H9 (cell line): ENCODE measurements at regions not wholly inside any gene's neighbourhood (a gene's known extent, or its start where the extent isn't known, plus 50 kb on each side); places are given as distances from the start of the nearest gene placed in this dataset.

Experiments used
- DNase-seq: peaks from one replicate; pipeline ENCODE4 v3.0.0-alpha.2; 2017
- H2AFZ ChIP-seq: one replicate; pipeline ENCODE4 v1.6.1; 2013; ENCODE audit warnings: mild to moderate bottlenecking, low read length, control low read depth, moderate library complexity
- H2AK5ac ChIP-seq: 2 replicates; pipeline ENCODE4 v1.6.1; 2013; ENCODE audit warnings: low read length, control low read depth, mixed read lengths; ENCODE audit not compliant: insufficient read length
- H2BK120ac ChIP-seq: one replicate; pipeline ENCODE4 v1.6.1; 2013; ENCODE audit warnings: low read depth, mild to moderate bottlenecking, low read length, control low read depth, inconsistent platforms; ENCODE audit not compliant: poor library complexity, severe bottlenecking
- H2BK12ac ChIP-seq: 2 replicates; pipeline ENCODE4 v1.6.1; 2013; ENCODE audit warnings: low read length, control low read depth, mixed read lengths, low read depth; ENCODE audit not compliant: insufficient read length
- H2BK15ac ChIP-seq: 2 replicates; pipeline ENCODE4 v1.6.1; 2013; ENCODE audit warnings: low read depth, low read length, control low read depth
- H2BK20ac ChIP-seq: one replicate; pipeline ENCODE4 v1.6.1; 2013; ENCODE audit warnings: low read depth, mild to moderate bottlenecking, low read length, control low read depth, inconsistent platforms; ENCODE audit not compliant: poor library complexity, severe bottlenecking
- H2BK5ac ChIP-seq: 2 replicates; pipeline ENCODE4 v1.6.1; 2013; ENCODE audit warnings: low read length, control low read depth, mixed read lengths; ENCODE audit not compliant: insufficient read length
- H3K14ac ChIP-seq: 2 replicates; pipeline ENCODE4 v1.6.1; 2013; ENCODE audit warnings: low read length, control low read depth; ENCODE audit not compliant: insufficient read depth
- H3K18ac ChIP-seq: 2 replicates; pipeline ENCODE4 v1.6.1; 2013; ENCODE audit warnings: low read depth, mild to moderate bottlenecking, mixed read lengths, low read length, control low read depth; ENCODE audit not compliant: insufficient read length
- H3K23ac ChIP-seq: 2 replicates; pipeline ENCODE4 v1.6.1; 2013; ENCODE audit warnings: low read length, control low read depth, mixed read lengths, low read depth; ENCODE audit not compliant: insufficient read length
- H3K23me2 ChIP-seq: 2 replicates; pipeline ENCODE4 v1.6.1; 2013; ENCODE audit warnings: low read depth, mild to moderate bottlenecking, mixed read lengths, low read length, control low read depth; ENCODE audit not compliant: insufficient read length, poor library complexity, severe bottlenecking
- H3K27ac ChIP-seq: 2 replicates; pipeline ENCODE4 v1.5.1; 2013; ENCODE audit warnings: low read length, control low read depth, mixed read lengths, low read depth; ENCODE audit not compliant: insufficient read length
- H3K27me3 ChIP-seq: 2 replicates; pipeline ENCODE4 v1.6.1; 2013; ENCODE audit warnings: low read length, control low read depth, inconsistent platforms; ENCODE audit not compliant: insufficient read depth
- H3K4ac ChIP-seq: 2 replicates; pipeline ENCODE4 v1.6.1; 2013; ENCODE audit warnings: low read depth, mild to moderate bottlenecking, control low read depth, inconsistent platforms, low read length, moderate library complexity
- H3K4me1 ChIP-seq: 2 replicates; pipeline ENCODE4 v1.6.1; 2013; ENCODE audit warnings: low read length, control low read depth, inconsistent platforms; ENCODE audit not compliant: insufficient read depth
- H3K4me2 ChIP-seq: 2 replicates; pipeline ENCODE4 v1.6.1; 2013; ENCODE audit warnings: low read length, control low read depth, mixed read lengths; ENCODE audit not compliant: insufficient read length, insufficient read depth
- H3K56ac ChIP-seq: 2 replicates; pipeline ENCODE4 v1.6.1; 2013; ENCODE audit warnings: low read depth, mild to moderate bottlenecking, mixed read lengths, low read length, control low read depth; ENCODE audit not compliant: insufficient read length
- H3K79me1 ChIP-seq: 2 replicates; pipeline ENCODE4 v1.6.1; 2013; ENCODE audit warnings: low read depth, mild to moderate bottlenecking, moderate library complexity, low read length, control low read depth, inconsistent platforms; ENCODE audit not compliant: insufficient read depth, poor library complexity, severe bottlenecking
- H3K79me2 ChIP-seq: 2 replicates; pipeline ENCODE4 v1.6.1; 2013; ENCODE audit warnings: low read length, control low read depth, inconsistent platforms; ENCODE audit not compliant: insufficient read depth
- H3K9ac ChIP-seq: 2 replicates; pipeline ENCODE4 v1.6.1; 2013; ENCODE audit warnings: low read length, control low read depth, mixed read lengths; ENCODE audit not compliant: insufficient read length; ENCODE audit errors: extremely low read depth
- H3K9me3 ChIP-seq: one replicate; pipeline ENCODE4 v1.6.1; 2013; ENCODE audit warnings: low read depth, low read length, inconsistent platforms; ENCODE audit not compliant: control insufficient read depth
- H3T11ph ChIP-seq: one replicate; pipeline ENCODE4 v1.6.1; 2013; ENCODE audit warnings: mild to moderate bottlenecking, low read length, control low read depth, inconsistent platforms
- H4K20me1 ChIP-seq: one replicate; pipeline ENCODE4 v1.6.1; 2013; ENCODE audit not compliant: control insufficient read depth, insufficient read length, insufficient read depth
- H4K5ac ChIP-seq: 2 replicates; pipeline ENCODE4 v1.6.1; 2013; ENCODE audit warnings: low read depth, mild to moderate bottlenecking, mixed read lengths, low read length, control low read depth; ENCODE audit not compliant: insufficient read length
- H4K8ac ChIP-seq: replicated peaks from 2 replicates; pipeline ENCODE4 v1.6.1; 2013; ENCODE audit warnings: low read length, control low read depth, mixed read lengths, low read depth; ENCODE audit not compliant: insufficient read length
- H4K91ac ChIP-seq: 2 replicates; pipeline ENCODE4 v1.6.1; 2013; ENCODE audit warnings: low read depth, mild to moderate bottlenecking, moderate library complexity, mixed read lengths, low read length, control low read depth; ENCODE audit not compliant: insufficient read length
- H3K27ac Mint-ChIP-seq, 3 experiments: 2 replicates in 2 of 3; 3 replicates in 1 of 3; pipeline ENCODE4 v1.8.0; 2020 to 2021; ENCODE audit warnings: mixed read lengths in 3 of 3, mild to moderate bottlenecking in 1 of 3, moderate library complexity in 1 of 3
- H3K27me3 Mint-ChIP-seq: 2 replicates; pipeline ENCODE4 v1.8.0; 2021; ENCODE audit warnings: low read depth, mild to moderate bottlenecking, moderate library complexity, mixed read lengths
- H3K36me3 Mint-ChIP-seq, 3 experiments: 2 replicates in 2 of 3; 3 replicates in 1 of 3; pipeline ENCODE4 v1.8.0; 2020 to 2021; ENCODE audit warnings: low read depth in 3 of 3, mixed read lengths in 3 of 3; ENCODE audit not compliant: insufficient read depth in 1 of 3
- H3K4me1 Mint-ChIP-seq, 2 experiments: 2 replicates each; pipeline ENCODE4 v1.8.0; 2020; ENCODE audit warnings: mixed read lengths in 2 of 2
- H3K4me3 Mint-ChIP-seq, 2 experiments: 2 replicates in 1 of 2; 3 replicates in 1 of 2; pipeline ENCODE4 v1.8.0; 2020 to 2021; ENCODE audit warnings: mild to moderate bottlenecking in 2 of 2, mixed read lengths in 2 of 2, moderate library complexity in 1 of 2
- H3K9me3 Mint-ChIP-seq, 2 experiments: 2 replicates in 1 of 2; 3 replicates in 1 of 2; pipeline ENCODE4 v1.8.0; 2020; ENCODE audit warnings: mild to moderate bottlenecking in 2 of 2, mixed read lengths in 2 of 2, moderate library complexity in 1 of 2
- WGBS: extraction: QIAGEN DNeasy Blood & Tissue Kit; methylation state at CpG from one replicate; pipeline ENCODE4 v1.1.7; 2013; ENCODE audit warnings: missing lambda C conversion rate, low lambda C conversion rate, mixed read lengths; ENCODE audit not compliant: insufficient read length; ENCODE audit errors: extremely low coverage; 5-methylcytosine and 5-hydroxymethylcytosine counted together
- TF ChIP-seq, protein P1 (sequence below): fragments of 200-600 bp; sonication (generic); conservative IDR thresholded peaks from 3 replicates; pipeline ENCODE4 v1.8.0; 2021; ENCODE audit warnings: antibody characterized with exemption, mild to moderate bottlenecking

DNA sequence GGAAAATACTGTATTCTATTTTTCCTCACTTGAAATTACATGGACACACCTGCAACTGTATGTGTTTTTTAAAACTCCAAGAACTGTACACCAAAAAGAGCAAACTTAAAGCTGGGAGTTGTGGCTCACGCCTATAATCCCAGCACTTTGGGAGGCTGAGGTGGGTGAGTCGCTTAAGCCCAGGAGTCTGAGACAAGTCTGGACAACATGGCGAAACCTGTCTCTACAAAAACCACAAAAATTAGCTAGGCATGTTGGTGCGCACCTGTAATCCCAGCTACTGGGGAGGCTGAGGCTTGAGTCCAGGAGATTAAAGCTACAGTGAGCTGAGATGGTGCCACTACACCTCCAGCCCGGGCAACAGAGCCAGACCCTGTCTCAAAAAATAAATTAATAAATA lies 95.9 kb downstream of the SINHCAF start:
- Histone ChIP-seq H3K23ac (no peak overlapping the region), H4K20me1 (no peaks in the 10 kb centered on the region), H3K9me3 (no peaks in the 10 kb centered on the region), H3K79me1 (no peaks in the 10 kb centered on the region), H4K8ac (no peak overlapping the region), H3K27ac (no peak overlapping the region), H3K27me3 (no peaks in the 10 kb centered on the region), H2BK15ac (no peak overlapping the region), H3K79me2 (no peaks in the 10 kb centered on the region), H3T11ph (no peak overlapping the region), H3K23me2 (no peaks in the 10 kb centered on the region), H3K9ac (no peak overlapping the region), H2BK20ac (no peak overlapping the region), H4K91ac (no peak overlapping the region), H2AK5ac (no peak overlapping the region), H2BK12ac (no peak overlapping the region), H3K56ac (no peak overlapping the region), H4K5ac (no peak overlapping the region), H3K4me1 (no peaks in the 10 kb centered on the region), H2BK5ac (no peak overlapping the region), H2BK120ac (no peak overlapping the region), H2AFZ (no peak overlapping the region), H3K4me2 (no peak overlapping the region), H3K18ac (no peak overlapping the region), H3K14ac (no peak overlapping the region), H3K4ac (no peak overlapping the region)
- WGBS = no CpG with 5 or more reads among the region's 5 CpGs
- DNase-seq = no peak
- H3K9me3 Mint-ChIP-seq = peaks cover 8% of the 10 kb centered on the region in 2 experiments; a peak in 3 of 5 replicates
- H3K4me3 Mint-ChIP-seq = no peak overlapping the region
- H3K36me3 Mint-ChIP-seq = peaks cover 0 to 4% (median 4%) of the 10 kb centered on the region in 3 experiments; a peak in 1 of 7 replicates
- H3K27ac Mint-ChIP-seq = no peak overlapping the region
- peaks cover 20% of the 10 kb centered on the region for H3K27me3 Mint-ChIP-seq
- TF ChIP-seq, protein P1, sequence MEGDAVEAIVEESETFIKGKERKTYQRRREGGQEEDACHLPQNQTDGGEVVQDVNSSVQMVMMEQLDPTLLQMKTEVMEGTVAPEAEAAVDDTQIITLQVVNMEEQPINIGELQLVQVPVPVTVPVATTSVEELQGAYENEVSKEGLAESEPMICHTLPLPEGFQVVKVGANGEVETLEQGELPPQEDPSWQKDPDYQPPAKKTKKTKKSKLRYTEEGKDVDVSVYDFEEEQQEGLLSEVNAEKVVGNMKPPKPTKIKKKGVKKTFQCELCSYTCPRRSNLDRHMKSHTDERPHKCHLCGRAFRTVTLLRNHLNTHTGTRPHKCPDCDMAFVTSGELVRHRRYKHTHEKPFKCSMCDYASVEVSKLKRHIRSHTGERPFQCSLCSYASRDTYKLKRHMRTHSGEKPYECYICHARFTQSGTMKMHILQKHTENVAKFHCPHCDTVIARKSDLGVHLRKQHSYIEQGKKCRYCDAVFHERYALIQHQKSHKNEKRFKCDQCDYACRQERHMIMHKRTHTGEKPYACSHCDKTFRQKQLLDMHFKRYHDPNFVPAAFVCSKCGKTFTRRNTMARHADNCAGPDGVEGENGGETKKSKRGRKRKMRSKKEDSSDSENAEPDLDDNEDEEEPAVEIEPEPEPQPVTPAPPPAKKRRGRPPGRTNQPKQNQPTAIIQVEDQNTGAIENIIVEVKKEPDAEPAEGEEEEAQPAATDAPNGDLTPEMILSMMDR = no peak
- peaks cover 27 to 30% of the 10 kb centered on the region in 2 experiments for H3K4me1 Mint-ChIP-seq
